Sigmoid colon (tissue), 4 donors: ENCODE measurements at regions not wholly inside any gene's neighbourhood (a gene's known extent, or its start where the extent isn't known, plus 50 kb on each side); places are given as distances from the start of the nearest gene placed in this dataset.

Source experiments
- EP300 ChIP-seq, 4 donors: sonication (generic); formaldehyde crosslinking; IDR thresholded peaks; one replicate each; pipeline ENCODE4 v1.6.1; 2017; ENCODE audit warnings: antibody characterized with exemption in 4 of 4
- TF ChIP-seq, protein P1 (sequence below), 4 experiments: fragments of 450-650 bp in 3 of 4; fragments of 200-600 bp in 1 of 4; IDR thresholded peaks; one replicate each; pipeline ENCODE4 v1.5.1; 2016 to 2019; ENCODE audit warnings: antibody characterized with exemption in 4 of 4, mild to moderate bottlenecking in 3 of 4, moderate library complexity in 2 of 4

DNA sequence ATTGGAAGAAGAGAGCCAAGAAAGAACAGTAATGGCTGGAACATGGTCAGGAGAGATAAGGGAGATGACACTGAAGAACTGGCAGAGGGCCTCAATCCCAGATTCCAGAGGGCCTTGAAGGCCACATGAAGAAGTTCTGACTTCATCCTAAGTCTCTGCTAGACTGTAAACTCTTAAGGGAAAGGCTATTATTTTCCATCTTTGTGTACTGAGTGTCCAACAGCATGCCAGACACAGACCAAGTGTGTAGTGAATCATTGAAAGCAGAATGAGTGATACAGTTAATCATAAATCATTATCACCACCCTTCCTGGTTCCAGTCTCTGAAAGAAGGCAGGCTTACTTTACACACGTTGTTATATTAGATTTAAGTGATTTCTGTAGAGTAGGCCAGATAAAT is 185.3 kb upstream of the C11orf87 start:
- TF ChIP-seq, protein P1, sequence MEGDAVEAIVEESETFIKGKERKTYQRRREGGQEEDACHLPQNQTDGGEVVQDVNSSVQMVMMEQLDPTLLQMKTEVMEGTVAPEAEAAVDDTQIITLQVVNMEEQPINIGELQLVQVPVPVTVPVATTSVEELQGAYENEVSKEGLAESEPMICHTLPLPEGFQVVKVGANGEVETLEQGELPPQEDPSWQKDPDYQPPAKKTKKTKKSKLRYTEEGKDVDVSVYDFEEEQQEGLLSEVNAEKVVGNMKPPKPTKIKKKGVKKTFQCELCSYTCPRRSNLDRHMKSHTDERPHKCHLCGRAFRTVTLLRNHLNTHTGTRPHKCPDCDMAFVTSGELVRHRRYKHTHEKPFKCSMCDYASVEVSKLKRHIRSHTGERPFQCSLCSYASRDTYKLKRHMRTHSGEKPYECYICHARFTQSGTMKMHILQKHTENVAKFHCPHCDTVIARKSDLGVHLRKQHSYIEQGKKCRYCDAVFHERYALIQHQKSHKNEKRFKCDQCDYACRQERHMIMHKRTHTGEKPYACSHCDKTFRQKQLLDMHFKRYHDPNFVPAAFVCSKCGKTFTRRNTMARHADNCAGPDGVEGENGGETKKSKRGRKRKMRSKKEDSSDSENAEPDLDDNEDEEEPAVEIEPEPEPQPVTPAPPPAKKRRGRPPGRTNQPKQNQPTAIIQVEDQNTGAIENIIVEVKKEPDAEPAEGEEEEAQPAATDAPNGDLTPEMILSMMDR (IDR thresholded peaks at IDR 0.05) = no peak
- no peak for TF ChIP-seq EP300 (IDR thresholded peaks at IDR 0.05)
